ENCODE measurements at regions not wholly inside any gene's neighbourhood (a gene's known extent, or its start where the extent isn't known, plus 50 kb on each side); places are given as distances from the start of the nearest gene placed in this dataset.

- Mint-ChIP-seq H3K9me3 (peaks cover 0 to 15% (median 0%) of the 10 kb centered on the region in 11 donors), H3K4me3 (no peak overlapping the region), H3K27ac (no peak overlapping the region), H3K4me1 (no peaks in the 10 kb centered on the region), H3K27me3 (no peaks in the 10 kb centered on the region), H3K36me3 (no peaks in the 10 kb centered on the region)
- no peak overlapping the region for H3K27ac ChIP-seq (ENCODE audit: low read depth, low read length)
- no peak for DNase-seq
- H3K27me3 ChIP-seq (ENCODE audit: control insufficient read depth in 2 of 2, insufficient read depth in 2 of 2, low read length in 2 of 2), result no peaks in the 10 kb centered on the region
- H3K9me3 ChIP-seq (ENCODE audit: control insufficient read depth in 2 of 3, low read length in 3 of 3), result no peaks in the 10 kb centered on the region
- intact Hi-C loops (cut with micrococcal nuclease), result no loop called here
- CTCF ChIA-PET, result no interaction called here
- POLR2A ChIA-PET, result no interaction called here
- no peaks in the 10 kb centered on the region for H3K36me3 ChIP-seq (ENCODE audit: control insufficient read depth in 2 of 3, insufficient read depth in 3 of 3, low read length in 3 of 3)
- no peak for ATAC-seq
- H3K4me1 ChIP-seq (ENCODE audit: control insufficient read depth in 2 of 2, insufficient read depth in 2 of 2, low read length in 2 of 2), result no peaks in the 10 kb centered on the region
- no peak overlapping the region for H3K4me3 ChIP-seq (ENCODE audit: low read length)
Measured at GRCh38 chr9:118567861-118568260, 801.4 kb downstream of the BRINP1 start.

- Mint-ChIP-seq H3K9me3 (peaks cover 0 to 10% (median 0%) of the 10 kb centered on the region in 11 donors), H3K27ac (no peak overlapping the region), H3K27me3 (no peaks in the 10 kb centered on the region), H3K4me3 (no peak overlapping the region), H3K36me3 (no peaks in the 10 kb centered on the region), H3K4me1 (no peaks in the 10 kb centered on the region)
- DNase-seq (no peak), ATAC-seq (no peak)
- POLR2A ChIA-PET, result no interaction called here
- Histone ChIP-seq H3K36me3 (ENCODE audit: control insufficient read depth in 2 of 3, insufficient read depth in 3 of 3, low read length in 3 of 3) (no peaks in the 10 kb centered on the region), H3K4me1 (ENCODE audit: control insufficient read depth in 2 of 2, insufficient read depth in 2 of 2, low read length in 2 of 2) (no peaks in the 10 kb centered on the region), H3K9me3 (ENCODE audit: control insufficient read depth in 2 of 3, low read length in 3 of 3) (no peaks in the 10 kb centered on the region), H3K27ac (ENCODE audit: low read depth, low read length) (no peak overlapping the region), H3K27me3 (ENCODE audit: control insufficient read depth in 2 of 2, insufficient read depth in 2 of 2, low read length in 2 of 2) (no peaks in the 10 kb centered on the region), H3K4me3 (ENCODE audit: low read length) (no peak overlapping the region)
- intact Hi-C loops (cut with micrococcal nuclease), result no loop called here
- CTCF ChIA-PET, result no interaction called here
Measured at GRCh38 chr9:118568704-118569103, 800.5 kb downstream of the BRINP1 start.

- no peak for DNase-seq
- Mint-ChIP-seq H3K9me3 (peaks cover 0 to 10% (median 0%) of the 10 kb centered on the region in 11 donors), H3K27ac (no peak overlapping the region), H3K36me3 (no peaks in the 10 kb centered on the region), H3K4me3 (no peak overlapping the region), H3K27me3 (no peaks in the 10 kb centered on the region), H3K4me1 (no peaks in the 10 kb centered on the region)
- Histone ChIP-seq H3K36me3 (ENCODE audit: control insufficient read depth in 2 of 3, insufficient read depth in 3 of 3, low read length in 3 of 3) (no peaks in the 10 kb centered on the region), H3K27me3 (ENCODE audit: control insufficient read depth in 2 of 2, insufficient read depth in 2 of 2, low read length in 2 of 2) (no peaks in the 10 kb centered on the region), H3K27ac (ENCODE audit: low read depth, low read length) (no peak overlapping the region), H3K4me1 (ENCODE audit: control insufficient read depth in 2 of 2, insufficient read depth in 2 of 2, low read length in 2 of 2) (no peaks in the 10 kb centered on the region), H3K9me3 (ENCODE audit: control insufficient read depth in 2 of 3, low read length in 3 of 3) (no peaks in the 10 kb centered on the region), H3K4me3 (ENCODE audit: low read length) (no peak overlapping the region)
- CTCF ChIA-PET, result no interaction called here
- POLR2A ChIA-PET, result no interaction called here
- intact Hi-C loops (cut with micrococcal nuclease), result no loop called here
- no peak for ATAC-seq
Measured at GRCh38 chr9:118569148-118569547, 800.1 kb downstream of the BRINP1 start.

- no peak overlapping the region for H3K4me3 Mint-ChIP-seq
- no peak overlapping the region for H3K4me3 ChIP-seq (ENCODE audit: low read length)
- DNase-seq (no peak), ATAC-seq (no peak)
- CTCF ChIA-PET, result no interaction called here
- no peaks in the 10 kb centered on the region for H3K4me1 ChIP-seq (ENCODE audit: control insufficient read depth in 2 of 2, insufficient read depth in 2 of 2, low read length in 2 of 2)
- H3K9me3 ChIP-seq (ENCODE audit: control insufficient read depth in 2 of 3, low read length in 3 of 3), result no peaks in the 10 kb centered on the region
- H3K36me3 ChIP-seq (ENCODE audit: control insufficient read depth in 2 of 3, insufficient read depth in 3 of 3, low read length in 3 of 3), result no peaks in the 10 kb centered on the region
- POLR2A ChIA-PET, result no interaction called here
- peaks cover 0 to 10% (median 0%) of the 10 kb centered on the region in 11 donors for H3K9me3 Mint-ChIP-seq
- no peak overlapping the region for H3K27ac ChIP-seq (ENCODE audit: low read depth, low read length)
- no peaks in the 10 kb centered on the region for H3K27me3 ChIP-seq (ENCODE audit: control insufficient read depth in 2 of 2, insufficient read depth in 2 of 2, low read length in 2 of 2)
- no peaks in the 10 kb centered on the region for H3K27me3 Mint-ChIP-seq
- intact Hi-C loops (cut with micrococcal nuclease), result no loop called here
- no peaks in the 10 kb centered on the region for H3K4me1 Mint-ChIP-seq
- H3K27ac Mint-ChIP-seq, result no peak overlapping the region
- no peaks in the 10 kb centered on the region for H3K36me3 Mint-ChIP-seq
Measured at GRCh38 chr9:118570066-118570465, 799.2 kb downstream of the BRINP1 start.

GRCh38 chr9:118575341-118576070 is 793.7 kb downstream of the BRINP1 start:
- no peaks in the 10 kb centered on the region for H3K4me1 ChIP-seq (ENCODE audit: control insufficient read depth in 2 of 2, insufficient read depth in 2 of 2, low read length in 2 of 2)
- no peaks in the 10 kb centered on the region for H3K36me3 Mint-ChIP-seq
- no peak overlapping the region for H3K4me3 Mint-ChIP-seq
- no peak for DNase-seq
- no peaks in the 10 kb centered on the region for H3K27me3 Mint-ChIP-seq
- no peaks in the 10 kb centered on the region for H3K4me1 Mint-ChIP-seq
- ChIA-PET POLR2A (no interaction called here), CTCF (no interaction called here)
- H3K9me3 Mint-ChIP-seq, result peaks cover 0 to 28% (median 6%) of the 10 kb centered on the region in 11 donors
- no peak overlapping the region for H3K4me3 ChIP-seq (ENCODE audit: low read length)
- no peak overlapping the region for H3K27ac ChIP-seq (ENCODE audit: low read depth, low read length)
- no peak overlapping the region for H3K27ac Mint-ChIP-seq
- no peak for ATAC-seq
- no peaks in the 10 kb centered on the region for H3K36me3 ChIP-seq (ENCODE audit: control insufficient read depth in 2 of 3, insufficient read depth in 3 of 3, low read length in 3 of 3)
- H3K27me3 ChIP-seq (ENCODE audit: control insufficient read depth in 2 of 2, insufficient read depth in 2 of 2, low read length in 2 of 2), result no peaks in the 10 kb centered on the region
- H3K9me3 ChIP-seq (ENCODE audit: control insufficient read depth in 2 of 3, low read length in 3 of 3), result no peaks in the 10 kb centered on the region
- intact Hi-C loops (cut with micrococcal nuclease), result no loop called here

- intact Hi-C loops (cut with micrococcal nuclease), result no loop called here
- Histone ChIP-seq H3K4me1 (ENCODE audit: control insufficient read depth in 2 of 2, insufficient read depth in 2 of 2, low read length in 2 of 2) (no peaks in the 10 kb centered on the region), H3K27me3 (ENCODE audit: control insufficient read depth in 2 of 2, insufficient read depth in 2 of 2, low read length in 2 of 2) (no peaks in the 10 kb centered on the region), H3K27ac (ENCODE audit: low read depth, low read length) (no peak overlapping the region), H3K4me3 (ENCODE audit: low read length) (no peak overlapping the region), H3K9me3 (ENCODE audit: control insufficient read depth in 2 of 3, low read length in 3 of 3) (no peaks in the 10 kb centered on the region), H3K36me3 (ENCODE audit: control insufficient read depth in 2 of 3, insufficient read depth in 3 of 3, low read length in 3 of 3) (no peaks in the 10 kb centered on the region)
- Mint-ChIP-seq H3K36me3 (no peaks in the 10 kb centered on the region), H3K4me1 (no peaks in the 10 kb centered on the region), H3K9me3 (peaks cover 0 to 28% (median 6%) of the 10 kb centered on the region in 11 donors), H3K27me3 (no peaks in the 10 kb centered on the region), H3K4me3 (no peak overlapping the region), H3K27ac (no peak overlapping the region)
- POLR2A ChIA-PET, result no interaction called here
- no peak for ATAC-seq
- CTCF ChIA-PET, result no interaction called here
- no peak for DNase-seq
Measured at GRCh38 chr9:118577121-118577520, 792.1 kb downstream of the BRINP1 start.

GRCh38 chr9:118578467-118578866 is 790.8 kb downstream of the BRINP1 start:
- Mint-ChIP-seq H3K27ac (no peak overlapping the region), H3K4me3 (no peak overlapping the region), H3K9me3 (peaks cover 2 to 32% (median 7%) of the 10 kb centered on the region in 11 donors), H3K36me3 (no peaks in the 10 kb centered on the region), H3K27me3 (no peaks in the 10 kb centered on the region), H3K4me1 (no peaks in the 10 kb centered on the region)
- ChIA-PET POLR2A (no interaction called here), CTCF (no interaction called here)
- no peaks in the 10 kb centered on the region for H3K4me1 ChIP-seq (ENCODE audit: control insufficient read depth in 2 of 2, insufficient read depth in 2 of 2, low read length in 2 of 2)
- no peak overlapping the region for H3K4me3 ChIP-seq (ENCODE audit: low read length)
- no peaks in the 10 kb centered on the region for H3K36me3 ChIP-seq (ENCODE audit: control insufficient read depth in 2 of 3, insufficient read depth in 3 of 3, low read length in 3 of 3)
- ATAC-seq (no peak), DNase-seq (no peak)
- intact Hi-C loops (cut with micrococcal nuclease), result no loop called here
- no peak overlapping the region for H3K27ac ChIP-seq (ENCODE audit: low read depth, low read length)
- no peaks in the 10 kb centered on the region for H3K9me3 ChIP-seq (ENCODE audit: control insufficient read depth in 2 of 3, low read length in 3 of 3)
- H3K27me3 ChIP-seq (ENCODE audit: control insufficient read depth in 2 of 2, insufficient read depth in 2 of 2, low read length in 2 of 2), result no peaks in the 10 kb centered on the region

All from naive thymus-derived CD4-positive, alpha-beta T cell (primary cell).